Ammon's horn (tissue), 1 donor: ENCODE measurements at regions not wholly inside any gene's neighbourhood (a gene's known extent, or its start where the extent isn't known, plus 50 kb on each side); places are given as distances from the start of the nearest gene placed in this dataset.

Experiments used
- DNase-seq: peaks from one replicate; pipeline ENCODE4 v3.0.0-alpha.2; 2016; ENCODE audit warnings: low spot score

GRCh38 chr3:124409650-124410275 lies 320.5 kb upstream of the UMPS start:
- no peak for DNase-seq

GRCh38 chr3:124410471-124410870 lies 319.8 kb upstream of the UMPS start:
- no peak for DNase-seq

GRCh38 chr3:124411728-124412127 lies 318.5 kb upstream of the UMPS start:
- DNase-seq: no peak

- DNase-seq: no peak
Measured at GRCh38 chr3:124412644-124413043, 317.6 kb upstream of the UMPS start.

DNA sequence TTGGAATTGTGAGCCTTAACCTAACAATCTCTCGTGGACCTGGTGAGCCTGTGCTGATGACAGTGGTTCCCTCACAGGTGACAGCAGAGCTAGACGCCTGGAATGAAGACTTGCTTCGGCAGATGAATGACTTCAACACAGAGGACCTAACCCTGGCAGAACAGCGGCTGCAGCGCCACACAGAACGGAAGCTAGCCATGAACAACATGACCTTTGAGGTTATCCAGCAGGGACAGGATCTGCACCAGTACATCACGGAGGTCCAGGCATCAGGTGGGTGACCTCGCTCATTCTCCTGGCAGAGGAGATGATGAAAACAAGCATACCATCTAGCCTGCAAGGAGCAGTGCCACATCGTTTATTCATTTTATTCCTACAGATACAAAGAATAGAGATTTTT lies 316.9 kb upstream of the UMPS start:
- no peak for DNase-seq

DNA sequence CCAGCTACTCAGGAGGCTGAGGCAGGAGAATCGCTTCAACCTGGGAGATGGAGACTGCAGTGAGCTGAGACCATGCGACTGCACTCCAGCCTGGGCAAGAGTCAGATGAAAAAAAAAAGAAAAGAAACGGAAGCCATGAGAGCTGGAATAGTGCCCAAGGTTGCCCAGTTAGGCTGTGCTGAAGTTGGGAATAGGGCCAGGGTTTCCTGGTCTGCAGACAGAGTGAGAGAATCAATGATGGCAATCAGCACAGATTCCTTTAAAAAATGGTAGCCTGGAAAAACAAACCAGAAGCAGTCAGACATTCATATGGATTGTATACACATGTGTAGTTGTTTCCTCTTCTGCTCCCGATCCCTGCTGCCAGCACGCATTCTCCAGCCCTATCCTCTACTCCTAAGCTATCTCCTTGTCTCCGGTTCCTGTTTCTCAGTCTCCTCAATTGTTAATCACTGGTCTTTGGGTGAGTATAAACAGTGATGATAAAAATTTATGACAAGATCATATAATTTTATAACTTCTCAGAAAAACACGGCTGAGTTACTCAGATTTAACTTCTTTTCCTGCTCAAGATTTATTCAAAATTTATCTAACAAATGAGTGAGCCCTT lies 316.2 kb upstream of the UMPS start:
- DNase-seq: no peak

- DNase-seq: no peak
Measured at GRCh38 chr3:124415446-124415960, 314.7 kb upstream of the UMPS start.

DNA sequence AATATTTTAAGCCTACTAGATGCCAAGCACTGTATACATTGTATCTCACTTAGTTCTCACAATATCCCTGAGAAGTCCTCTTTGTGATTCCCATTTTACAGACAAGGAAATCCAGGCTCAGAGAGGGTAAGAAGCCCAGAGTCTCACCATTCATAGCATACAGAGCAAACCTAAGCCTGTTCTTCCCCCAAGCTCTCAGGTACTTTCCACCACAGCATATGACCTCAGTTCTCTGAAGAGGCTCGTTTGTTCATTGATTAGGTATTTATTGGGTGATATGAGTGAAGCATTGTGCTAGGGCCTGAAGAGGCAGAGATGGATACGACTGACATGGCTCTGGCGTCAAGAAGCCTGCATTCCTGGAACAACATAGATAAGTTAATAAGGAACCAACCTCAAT lies 310.9 kb upstream of the UMPS start:
- DNase-seq: no peak

GRCh38 chr3:124420392-124420791 lies 309.9 kb upstream of the UMPS start:
- no peak for DNase-seq

- DNase-seq: no peak
Measured at GRCh38 chr3:124422805-124423204, 307.4 kb upstream of the UMPS start.

- no peak for DNase-seq
Measured at GRCh38 chr3:124424396-124424795, 305.9 kb upstream of the UMPS start.

DNA sequence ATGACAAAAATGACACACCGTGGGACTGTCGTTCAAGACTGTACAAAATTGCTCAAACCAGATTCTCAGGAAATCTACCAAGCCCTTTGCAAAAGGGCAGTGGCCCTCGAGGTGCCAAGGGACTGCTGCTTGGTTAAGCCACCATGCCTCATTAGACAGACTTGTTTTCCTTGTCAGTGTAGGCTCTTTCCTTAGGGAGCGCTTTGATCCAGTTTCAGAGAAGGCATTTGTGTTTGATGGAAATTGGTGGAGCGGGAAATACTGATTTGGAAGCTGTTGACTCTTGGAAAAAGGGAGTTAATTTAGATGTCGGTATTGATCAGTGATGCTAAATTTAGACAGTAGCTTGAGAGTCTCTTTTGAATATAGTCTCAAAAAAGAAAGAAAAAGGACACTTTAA lies 304.3 kb upstream of the UMPS start:
- DNase-seq: no peak

DNA sequence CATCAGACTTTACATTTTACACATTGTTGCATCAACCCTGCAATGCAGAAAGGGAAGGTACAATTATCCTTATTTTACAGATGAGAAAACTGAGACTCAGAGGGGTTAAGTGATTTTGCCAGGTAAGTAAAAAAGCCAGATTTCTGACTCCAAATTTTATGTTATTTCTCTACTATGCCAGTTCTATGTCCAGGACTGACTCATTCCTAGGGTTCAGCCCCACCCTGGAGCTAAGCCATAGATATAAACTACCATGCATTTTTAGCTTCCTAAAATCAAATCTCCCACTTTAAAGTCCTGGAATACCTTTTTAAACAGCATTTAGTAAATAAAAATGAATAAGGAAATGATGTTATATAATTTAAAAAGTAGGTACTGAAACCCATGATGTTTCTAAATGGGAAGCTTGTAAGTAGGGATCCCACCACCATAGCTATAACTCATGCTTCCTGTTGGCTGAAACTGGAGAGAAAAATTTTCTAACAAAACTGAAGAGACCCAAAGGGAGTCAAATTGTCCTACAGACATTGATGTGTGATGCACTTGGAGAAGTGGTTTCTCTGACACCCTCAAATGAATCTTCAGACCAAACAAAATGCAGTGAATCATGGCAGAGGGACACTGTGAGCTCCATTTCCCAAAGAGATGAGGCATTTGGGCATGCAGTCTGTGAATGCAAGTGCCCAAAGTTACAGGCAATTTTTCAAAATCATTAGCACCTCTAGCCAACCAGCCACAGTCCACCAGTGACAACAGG lies 301.7 kb upstream of the UMPS start:
- peak; percentile 24 for DNase-seq

GRCh38 chr3:124429129-124429815 lies 301.0 kb upstream of the UMPS start:
- DNase-seq: no peak

GRCh38 chr3:124431331-124431994 lies 298.8 kb upstream of the UMPS start:
- no peak for DNase-seq

DNA sequence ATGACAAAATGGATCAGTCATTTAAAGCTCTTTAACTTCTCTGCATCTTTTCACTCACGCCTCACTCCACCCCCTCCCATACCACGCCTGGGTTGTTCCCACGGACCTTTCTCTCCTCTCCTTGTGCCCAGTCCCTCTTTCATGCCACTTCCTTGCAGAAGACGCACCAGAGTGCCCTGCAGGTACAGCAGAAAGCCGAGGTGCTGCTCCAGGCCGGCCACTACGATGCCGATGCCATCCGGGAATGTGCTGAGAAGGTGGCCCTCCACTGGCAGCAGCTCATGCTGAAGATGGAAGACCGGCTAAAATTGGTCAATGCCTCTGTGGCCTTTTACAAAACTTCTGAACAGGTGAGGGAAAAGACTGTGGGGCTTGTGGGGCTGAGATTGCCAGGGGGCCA lies 296.1 kb upstream of the UMPS start:
- no peak for DNase-seq

- no peak for DNase-seq
Measured at GRCh38 chr3:124435467-124435866, 294.8 kb upstream of the UMPS start.

GRCh38 chr3:124438813-124439212 lies 291.4 kb upstream of the UMPS start:
- DNase-seq: no peak

DNA sequence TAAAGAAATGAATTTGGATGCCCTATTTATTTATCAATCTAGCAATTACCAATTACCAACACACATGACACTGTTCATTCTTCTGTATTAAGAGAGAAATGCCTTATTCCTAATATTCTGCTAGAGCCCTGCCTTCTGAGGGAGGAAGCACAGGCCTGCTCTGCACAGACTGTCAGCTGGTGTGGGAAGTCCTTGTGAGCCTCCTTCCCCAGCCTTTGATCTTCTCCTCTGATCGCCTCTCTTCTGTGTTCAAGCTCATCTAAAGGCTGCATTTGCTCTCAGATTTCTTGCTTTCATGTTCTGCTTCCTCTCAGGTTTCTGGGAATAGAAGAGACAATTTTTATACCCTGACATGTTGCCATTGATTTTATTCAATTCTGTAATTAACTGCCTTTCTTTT lies 290.6 kb upstream of the UMPS start:
- no peak for DNase-seq

DNA sequence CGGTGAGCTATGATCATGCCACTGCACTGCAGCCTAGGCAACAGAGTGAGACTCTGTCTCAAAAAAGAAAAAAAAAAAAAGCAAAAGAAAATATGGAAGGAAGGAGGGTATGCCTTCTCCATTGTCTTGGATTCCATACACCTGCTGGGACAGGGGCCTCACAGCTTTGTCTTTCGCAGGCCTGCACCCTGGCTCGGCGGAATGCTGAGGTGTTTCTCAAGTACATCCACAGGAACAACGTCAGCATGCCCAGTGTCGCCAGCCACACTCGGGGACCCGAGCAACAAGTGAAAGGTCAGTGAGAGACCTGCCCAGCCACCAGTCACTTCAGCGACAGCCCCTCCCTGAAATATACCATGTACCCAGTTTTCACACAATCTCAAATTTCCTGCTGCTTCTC lies 288.5 kb upstream of the UMPS start:
- DNase-seq: no peak

GRCh38 chr3:124442463-124442862 lies 287.8 kb upstream of the UMPS start:
- no peak for DNase-seq

GRCh38 chr3:124443446-124443845 lies 286.8 kb upstream of the UMPS start:
- no peak for DNase-seq
